ENCODE measurements at regions not wholly inside any gene's neighbourhood (a gene's known extent, or its start where the extent isn't known, plus 50 kb on each side); places are given as distances from the start of the nearest gene placed in this dataset.

DNA sequence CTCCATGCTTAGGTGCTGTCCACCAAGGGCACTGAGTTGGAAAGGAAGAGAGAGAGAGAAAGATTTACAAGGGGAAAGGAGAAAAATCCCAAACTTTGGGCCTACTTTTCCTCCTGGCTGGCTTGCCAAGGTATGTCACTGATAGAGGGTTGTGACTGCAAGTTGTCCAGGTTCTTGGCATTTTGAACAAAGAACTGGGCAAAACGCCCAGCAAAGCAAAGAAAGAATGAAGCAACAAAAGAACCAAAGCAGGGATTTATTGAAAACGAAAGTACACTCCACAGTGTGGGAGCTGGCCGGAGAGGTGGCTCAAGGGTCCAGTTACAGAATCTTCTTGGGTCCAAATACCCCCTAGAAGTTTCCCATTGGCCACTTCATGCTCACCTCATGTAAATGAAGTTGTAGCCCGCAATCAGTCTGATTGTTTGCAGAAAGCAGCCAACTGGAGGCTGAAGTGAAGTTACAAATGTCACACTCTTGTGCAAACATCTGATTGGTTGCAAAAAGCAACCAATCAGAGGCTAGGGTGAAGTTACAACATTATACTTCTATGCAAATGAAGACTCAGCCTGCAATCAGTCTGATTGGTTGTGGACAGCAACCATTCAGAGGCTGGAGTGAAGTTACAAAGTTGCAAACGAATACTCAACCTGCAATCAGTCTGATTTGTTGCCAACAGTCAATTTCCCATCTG is 263.5 kb downstream of the YTHDC2 start:
- TF ChIP-seq, protein P1, sequence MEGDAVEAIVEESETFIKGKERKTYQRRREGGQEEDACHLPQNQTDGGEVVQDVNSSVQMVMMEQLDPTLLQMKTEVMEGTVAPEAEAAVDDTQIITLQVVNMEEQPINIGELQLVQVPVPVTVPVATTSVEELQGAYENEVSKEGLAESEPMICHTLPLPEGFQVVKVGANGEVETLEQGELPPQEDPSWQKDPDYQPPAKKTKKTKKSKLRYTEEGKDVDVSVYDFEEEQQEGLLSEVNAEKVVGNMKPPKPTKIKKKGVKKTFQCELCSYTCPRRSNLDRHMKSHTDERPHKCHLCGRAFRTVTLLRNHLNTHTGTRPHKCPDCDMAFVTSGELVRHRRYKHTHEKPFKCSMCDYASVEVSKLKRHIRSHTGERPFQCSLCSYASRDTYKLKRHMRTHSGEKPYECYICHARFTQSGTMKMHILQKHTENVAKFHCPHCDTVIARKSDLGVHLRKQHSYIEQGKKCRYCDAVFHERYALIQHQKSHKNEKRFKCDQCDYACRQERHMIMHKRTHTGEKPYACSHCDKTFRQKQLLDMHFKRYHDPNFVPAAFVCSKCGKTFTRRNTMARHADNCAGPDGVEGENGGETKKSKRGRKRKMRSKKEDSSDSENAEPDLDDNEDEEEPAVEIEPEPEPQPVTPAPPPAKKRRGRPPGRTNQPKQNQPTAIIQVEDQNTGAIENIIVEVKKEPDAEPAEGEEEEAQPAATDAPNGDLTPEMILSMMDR (IDR thresholded peaks at IDR 0.05; ENCODE audit: low read depth, low read length, poor library complexity, severe bottlenecking) = no peak
- TF ChIP-seq EZH2phosphoT487 (IDR thresholded peaks at IDR 0.05; ENCODE audit: borderline replicate concordance, low read length) = no peak
